GM23338 (cell line): ENCODE measurements at regions not wholly inside any gene's neighbourhood (a gene's known extent, or its start where the extent isn't known, plus 50 kb on each side); places are given as distances from the start of the nearest gene placed in this dataset.

Experiments
- ATAC-seq: fragments of 200-7000 bp; cut with Tn5 transposase; 3 replicates; pipeline ENCODE4 v1.9.1; 2020
- DNase-seq: peaks from one replicate; pipeline ENCODE4 v3.0.0-alpha.2; 2015; ENCODE audit warnings: low spot score
- H2AFZ ChIP-seq: fragments of 200-600 bp; sonication (generic); 2 replicates; pipeline ENCODE4 v1.8.0; 2016; ENCODE audit warnings: antibody characterized with exemption, mild to moderate bottlenecking, moderate library complexity
- H3F3A ChIP-seq: fragments of 200-600 bp; sonication (generic); replicated peaks from 2 replicates; pipeline ENCODE4 v1.8.0; 2017; ENCODE audit warnings: antibody characterized with exemption, mixed run types, low read depth
- H3K27ac ChIP-seq: fragments of 200-600 bp; sonication (generic); 2 replicates; pipeline ENCODE4 v1.6.1; 2016; ENCODE audit warnings: low read depth
- H3K27me3 ChIP-seq: fragments of 200-600 bp; sonication (generic); 2 replicates; pipeline ENCODE4 v1.8.0; 2016; ENCODE audit warnings: mild to moderate bottlenecking, mixed run types, moderate library complexity; ENCODE audit not compliant: insufficient read depth
- H3K36me3 ChIP-seq: fragments of 200-600 bp; sonication (generic); 2 replicates; pipeline ENCODE4 v1.8.0; 2016; ENCODE audit warnings: mild to moderate bottlenecking; ENCODE audit not compliant: insufficient read depth
- H3K4me1 ChIP-seq: fragments of 200-600 bp; sonication (generic); 2 replicates; pipeline ENCODE4 v1.8.0; 2016; ENCODE audit warnings: mild to moderate bottlenecking, moderate library complexity; ENCODE audit not compliant: insufficient read depth
- H3K4me2 ChIP-seq: fragments of 200-600 bp; sonication (generic); 2 replicates; pipeline ENCODE4 v1.7.1; 2017; ENCODE audit warnings: mixed run types
- H3K4me3 ChIP-seq: fragments of 200-600 bp; sonication (generic); 2 replicates; pipeline ENCODE4 v1.6.1; 2016; ENCODE audit warnings: mixed run types
- H3K79me2 ChIP-seq: fragments of 200-600 bp; sonication (generic); replicated peaks from 2 replicates; pipeline ENCODE4 v1.8.0; 2017; ENCODE audit warnings: mild to moderate bottlenecking; ENCODE audit not compliant: insufficient read depth
- H3K9me2 ChIP-seq: fragments of 200-600 bp; sonication (generic); 2 replicates; pipeline ENCODE4 v1.8.0; 2017; ENCODE audit not compliant: insufficient read depth
- H4K20me1 ChIP-seq: fragments of 200-600 bp; sonication (generic); replicated peaks from 2 replicates; pipeline ENCODE4 v1.8.0; 2017; ENCODE audit warnings: mild to moderate bottlenecking; ENCODE audit not compliant: insufficient read depth
- H3K27ac Mint-ChIP-seq: 2 replicates; pipeline ENCODE4 v1.8.0; 2020; ENCODE audit warnings: inconsistent platforms, mild to moderate bottlenecking, moderate library complexity, mixed read lengths
- H3K27me3 Mint-ChIP-seq: 3 replicates; pipeline ENCODE4 v1.8.0; 2022; ENCODE audit warnings: low read depth, mild to moderate bottlenecking, moderate library complexity, mixed read lengths, inconsistent platforms; ENCODE audit not compliant: insufficient read depth, poor library complexity
- H3K36me3 Mint-ChIP-seq: 3 replicates; pipeline ENCODE4 v1.8.0; 2021; ENCODE audit warnings: low read depth, mild to moderate bottlenecking, inconsistent platforms, moderate library complexity, mixed read lengths
- H3K4me1 Mint-ChIP-seq: 3 replicates; pipeline ENCODE4 v1.8.0; 2020; ENCODE audit warnings: mild to moderate bottlenecking, inconsistent platforms, mixed read lengths
- H3K4me3 Mint-ChIP-seq: 3 replicates; pipeline ENCODE4 v1.8.0; 2021; ENCODE audit warnings: moderate library complexity, mild to moderate bottlenecking, inconsistent platforms, mixed read lengths
- H3K9me3 Mint-ChIP-seq: 3 replicates; pipeline ENCODE4 v1.8.0; 2020; ENCODE audit warnings: moderate library complexity, mild to moderate bottlenecking, inconsistent platforms, mixed read lengths
- CREB1 ChIP-seq: fragments of 250-450 bp; sonication (Bioruptor Pico); IDR thresholded peaks from 2 replicates; pipeline ENCODE4 v1.5.0; 2020; ENCODE audit warnings: low read depth, mild to moderate bottlenecking, moderate library complexity
- CTCF ChIP-seq, 2 experiments: fragments of 200-600 bp in 1 of 2; sonication (generic) in 1 of 2; conservative IDR thresholded peaks; 2 replicates each; pipeline versions ENCODE4 v1.5.1 to v1.6.1; 2016 to 2017; ENCODE audit warnings: antibody characterized with exemption in 2 of 2, low read depth in 2 of 2, mild to moderate bottlenecking in 2 of 2, moderate library complexity in 1 of 2
- POLR2AphosphoS5 ChIP-seq: IDR thresholded peaks from 2 replicates; pipeline ENCODE4 v1.6.1; 2016; ENCODE audit warnings: antibody characterized with exemption, low read depth
- STAT1 ChIP-seq: IDR thresholded peaks from one replicate; pipeline ENCODE4 v1.6.1; 2016; ENCODE audit warnings: antibody characterized with exemption; ENCODE audit not compliant: unreplicated experiment
- ZNF331 ChIP-seq: fragments of 250-450 bp; sonication (Bioruptor Pico); IDR thresholded peaks from 2 replicates; pipeline ENCODE4 v1.5.0; 2020; ENCODE audit warnings: low read depth, mild to moderate bottlenecking, moderate library complexity
- TF ChIP-seq, protein P1 (sequence below): fragments of 250-450 bp; sonication (Bioruptor Pico); IDR thresholded peaks from 2 replicates; pipeline ENCODE4 v1.5.0; 2020; ENCODE audit warnings: mild to moderate bottlenecking, moderate library complexity

DNA sequence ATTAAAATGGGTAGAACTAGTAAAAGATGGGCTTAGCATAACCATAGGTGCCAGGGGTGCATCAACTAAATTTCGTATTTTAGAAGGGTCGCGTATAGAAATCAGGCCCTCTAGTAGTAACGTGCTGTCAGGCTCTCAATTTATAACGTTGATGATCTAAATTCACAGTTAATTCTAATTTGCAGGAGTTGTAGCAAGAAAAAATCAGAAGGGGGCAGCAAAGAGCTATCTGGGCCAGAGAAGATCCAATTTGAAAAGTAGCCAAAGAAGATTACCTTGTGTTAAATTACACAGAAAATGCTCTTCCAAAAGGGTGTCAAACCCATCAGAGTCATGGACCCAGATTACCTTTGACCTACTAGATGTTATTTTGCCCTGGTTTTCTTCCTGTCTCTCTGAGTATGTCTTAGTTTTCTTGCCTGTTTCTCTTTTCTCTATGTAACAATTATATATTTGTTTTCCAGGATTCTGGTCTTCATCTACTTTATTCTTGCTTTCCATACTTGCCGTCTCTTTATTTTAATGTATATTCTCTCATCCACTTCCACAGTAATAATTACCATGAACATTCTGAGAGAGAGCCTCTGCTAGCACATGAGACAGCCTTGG is 1030.9 kb downstream of the AMY1C start:
- Histone ChIP-seq H3K27me3 (no peaks in the 10 kb centered on the region), H3K27ac (no peak overlapping the region), H3F3A (no peaks in the 10 kb centered on the region), H2AFZ (no peak overlapping the region), H3K4me2 (no peak overlapping the region), H3K4me1 (no peaks in the 10 kb centered on the region), H3K9me2 (peaks cover 12% of the 10 kb centered on the region), H3K36me3 (no peaks in the 10 kb centered on the region), H3K79me2 (no peaks in the 10 kb centered on the region), H3K4me3 (no peak overlapping the region), H4K20me1 (no peaks in the 10 kb centered on the region)
- Mint-ChIP-seq H3K4me3 (no peak overlapping the region), H3K4me1 (no peaks in the 10 kb centered on the region), H3K9me3 (no peaks in the 10 kb centered on the region; the same call in 2 of the 3 replicates), H3K27me3 (peaks cover 2% of the 10 kb centered on the region), H3K36me3 (no peaks in the 10 kb centered on the region), H3K27ac (no peak overlapping the region)
- DNase-seq (peak; percentile 62), ATAC-seq (no peak; the same call in 2 of the 3 replicates)
- TF ChIP-seq CTCF (conservative IDR thresholded peaks at IDR 0.05; ENCODE audit: low read depth in 2 of 2) (peak; percentile 71 to 86), CREB1 (no peak)

DNA sequence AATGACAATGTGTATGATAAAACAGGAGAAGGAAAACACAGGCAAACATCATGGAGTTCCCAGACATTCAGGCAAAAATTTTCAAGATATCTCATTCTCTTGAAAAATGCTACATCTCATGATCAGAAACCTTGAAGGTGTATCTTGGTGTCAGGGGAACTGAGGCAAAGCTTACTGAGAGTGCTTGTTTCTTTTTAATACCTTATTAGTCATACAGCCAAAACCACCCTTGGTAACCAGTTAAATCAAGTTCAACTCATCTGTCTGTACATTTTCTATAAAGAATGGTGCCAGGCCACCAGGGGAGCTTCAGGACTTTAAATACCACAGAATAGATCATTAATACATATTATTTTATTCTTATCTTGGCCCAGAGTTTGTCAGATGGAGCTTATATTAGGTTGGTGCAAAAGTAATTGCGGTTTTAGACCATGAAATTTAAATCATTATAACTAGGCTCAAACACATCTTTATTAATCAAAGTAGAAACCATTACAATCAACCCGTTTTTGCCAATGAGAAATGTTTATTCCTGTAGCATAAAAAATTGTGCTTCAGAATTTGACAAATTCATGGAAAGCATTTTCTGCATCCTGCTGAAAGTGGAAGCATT is 1036.0 kb downstream of the AMY1C start:
- Histone ChIP-seq H3K27ac (no peak overlapping the region), H2AFZ (no peak overlapping the region), H3K27me3 (no peaks in the 10 kb centered on the region), H3F3A (no peaks in the 10 kb centered on the region), H3K79me2 (no peaks in the 10 kb centered on the region), H4K20me1 (no peaks in the 10 kb centered on the region), H3K4me1 (no peaks in the 10 kb centered on the region), H3K4me3 (no peak overlapping the region), H3K4me2 (no peak overlapping the region), H3K36me3 (no peaks in the 10 kb centered on the region), H3K9me2 (no peaks in the 10 kb centered on the region)
- Mint-ChIP-seq H3K36me3 (peaks cover 8% of the 10 kb centered on the region; the same call in 1 of the 3 replicates), H3K4me3 (no peak overlapping the region), H3K27me3 (no peaks in the 10 kb centered on the region), H3K27ac (no peak overlapping the region), H3K9me3 (peaks cover 11% of the 10 kb centered on the region; the same call in 1 of the 3 replicates), H3K4me1 (no peaks in the 10 kb centered on the region)
- DNase-seq (no peak), ATAC-seq (no peak)
- no peak for TF ChIP-seq ZNF331 (CRISPR knock-in tag)
- TF ChIP-seq POLR2AphosphoS5, result no peak
- TF ChIP-seq, protein P1, sequence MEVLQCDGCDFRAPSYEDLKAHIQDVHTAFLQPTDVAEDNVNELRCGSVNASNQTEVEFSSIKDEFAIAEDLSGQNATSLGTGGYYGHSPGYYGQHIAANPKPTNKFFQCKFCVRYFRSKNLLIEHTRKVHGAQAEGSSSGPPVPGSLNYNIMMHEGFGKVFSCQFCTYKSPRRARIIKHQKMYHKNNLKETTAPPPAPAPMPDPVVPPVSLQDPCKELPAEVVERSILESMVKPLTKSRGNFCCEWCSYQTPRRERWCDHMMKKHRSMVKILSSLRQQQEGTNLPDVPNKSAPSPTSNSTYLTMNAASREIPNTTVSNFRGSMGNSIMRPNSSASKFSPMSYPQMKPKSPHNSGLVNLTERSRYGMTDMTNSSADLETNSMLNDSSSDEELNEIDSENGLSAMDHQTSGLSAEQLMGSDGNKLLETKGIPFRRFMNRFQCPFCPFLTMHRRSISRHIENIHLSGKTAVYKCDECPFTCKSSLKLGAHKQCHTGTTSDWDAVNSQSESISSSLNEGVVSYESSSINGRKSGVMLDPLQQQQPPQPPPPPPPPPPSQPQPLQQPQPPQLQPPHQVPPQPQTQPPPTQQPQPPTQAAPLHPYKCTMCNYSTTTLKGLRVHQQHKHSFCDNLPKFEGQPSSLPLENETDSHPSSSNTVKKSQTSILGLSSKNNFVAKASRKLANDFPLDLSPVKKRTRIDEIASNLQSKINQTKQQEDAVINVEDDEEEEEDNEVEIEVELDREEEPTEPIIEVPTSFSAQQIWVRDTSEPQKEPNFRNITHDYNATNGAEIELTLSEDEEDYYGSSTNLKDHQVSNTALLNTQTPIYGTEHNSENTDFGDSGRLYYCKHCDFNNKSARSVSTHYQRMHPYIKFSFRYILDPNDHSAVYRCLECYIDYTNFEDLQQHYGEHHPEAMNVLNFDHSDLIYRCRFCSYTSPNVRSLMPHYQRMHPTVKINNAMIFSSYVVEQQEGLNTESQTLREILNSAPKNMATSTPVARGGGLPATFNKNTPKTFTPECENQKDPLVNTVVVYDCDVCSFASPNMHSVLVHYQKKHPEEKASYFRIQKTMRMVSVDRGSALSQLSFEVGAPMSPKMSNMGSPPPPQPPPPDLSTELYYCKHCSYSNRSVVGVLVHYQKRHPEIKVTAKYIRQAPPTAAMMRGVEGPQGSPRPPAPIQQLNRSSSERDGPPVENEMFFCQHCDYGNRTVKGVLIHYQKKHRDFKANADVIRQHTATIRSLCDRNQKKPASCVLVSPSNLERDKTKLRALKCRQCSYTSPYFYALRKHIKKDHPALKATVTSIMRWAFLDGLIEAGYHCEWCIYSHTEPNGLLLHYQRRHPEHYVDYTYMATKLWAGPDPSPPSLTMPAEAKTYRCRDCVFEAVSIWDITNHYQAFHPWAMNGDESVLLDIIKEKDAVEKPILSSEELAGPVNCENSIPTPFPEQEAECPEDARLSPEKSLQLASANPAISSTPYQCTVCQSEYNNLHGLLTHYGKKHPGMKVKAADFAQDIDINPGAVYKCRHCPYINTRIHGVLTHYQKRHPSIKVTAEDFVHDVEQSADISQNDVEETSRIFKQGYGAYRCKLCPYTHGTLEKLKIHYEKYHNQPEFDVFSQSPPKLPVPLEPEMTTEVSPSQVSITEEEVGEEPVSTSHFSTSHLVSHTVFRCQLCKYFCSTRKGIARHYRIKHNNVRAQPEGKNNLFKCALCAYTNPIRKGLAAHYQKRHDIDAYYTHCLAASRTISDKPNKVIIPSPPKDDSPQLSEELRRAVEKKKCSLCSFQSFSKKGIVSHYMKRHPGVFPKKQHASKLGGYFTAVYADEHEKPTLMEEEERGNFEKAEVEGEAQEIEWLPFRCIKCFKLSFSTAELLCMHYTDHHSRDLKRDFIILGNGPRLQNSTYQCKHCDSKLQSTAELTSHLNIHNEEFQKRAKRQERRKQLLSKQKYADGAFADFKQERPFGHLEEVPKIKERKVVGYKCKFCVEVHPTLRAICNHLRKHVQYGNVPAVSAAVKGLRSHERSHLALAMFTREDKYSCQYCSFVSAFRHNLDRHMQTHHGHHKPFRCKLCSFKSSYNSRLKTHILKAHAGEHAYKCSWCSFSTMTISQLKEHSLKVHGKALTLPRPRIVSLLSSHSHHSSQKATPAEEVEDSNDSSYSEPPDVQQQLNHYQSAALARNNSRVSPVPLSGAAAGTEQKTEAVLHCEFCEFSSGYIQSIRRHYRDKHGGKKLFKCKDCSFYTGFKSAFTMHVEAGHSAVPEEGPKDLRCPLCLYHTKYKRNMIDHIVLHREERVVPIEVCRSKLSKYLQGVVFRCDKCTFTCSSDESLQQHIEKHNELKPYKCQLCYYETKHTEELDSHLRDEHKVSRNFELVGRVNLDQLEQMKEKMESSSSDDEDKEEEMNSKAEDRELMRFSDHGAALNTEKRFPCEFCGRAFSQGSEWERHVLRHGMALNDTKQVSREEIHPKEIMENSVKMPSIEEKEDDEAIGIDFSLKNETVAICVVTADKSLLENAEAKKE, result no peak
- no peak for TF ChIP-seq STAT1
